Parathyroid adenoma (tissue), 2 donors: ENCODE measurements at regions not wholly inside any gene's neighbourhood (a gene's known extent, or its start where the extent isn't known, plus 50 kb on each side); places are given as distances from the start of the nearest gene placed in this dataset.

Experiments
- H2AFZ ChIP-seq: fragments of 300-600 bp; sonication (generic); one replicate; pipeline ENCODE4 v1.7.0; 2017; ENCODE audit warnings: antibody characterized with exemption, mild to moderate bottlenecking
- H3K27ac ChIP-seq: fragments of 300-600 bp; sonication (generic); one replicate; pipeline ENCODE4 v1.7.0; 2017
- H3K27me3 ChIP-seq: fragments of 300-600 bp; sonication (generic); one replicate; pipeline ENCODE4 v1.7.0; 2017; ENCODE audit warnings: low read length; ENCODE audit not compliant: control insufficient read depth, insufficient read depth
- H3K36me3 ChIP-seq: fragments of 300-600 bp; sonication (generic); one replicate; pipeline ENCODE4 v1.7.0; 2017; ENCODE audit warnings: low read length; ENCODE audit not compliant: control insufficient read depth, insufficient read depth
- H3K4me1 ChIP-seq: fragments of 300-600 bp; sonication (generic); one replicate; pipeline ENCODE4 v1.7.0; 2017; ENCODE audit warnings: control low read depth
- H3K4me2 ChIP-seq: fragments of 300-600 bp; sonication (generic); one replicate; pipeline ENCODE4 v1.7.0; 2017; ENCODE audit warnings: low read length
- H3K4me3 ChIP-seq: fragments of 300-600 bp; sonication (generic); one replicate; pipeline ENCODE4 v1.7.0; 2017; ENCODE audit warnings: low read depth, low read length
- H3K79me2 ChIP-seq: fragments of 300-600 bp; sonication (generic); one replicate; pipeline ENCODE4 v1.7.0; 2017; ENCODE audit warnings: control low read depth
- H3K9ac ChIP-seq: fragments of 300-600 bp; sonication (generic); one replicate; pipeline ENCODE4 v1.7.0; 2017; ENCODE audit warnings: mild to moderate bottlenecking
- H3K9me3 ChIP-seq: fragments of 300-600 bp; sonication (generic); one replicate; pipeline ENCODE4 v1.7.0; 2017; ENCODE audit warnings: low read length; ENCODE audit not compliant: control insufficient read depth
- TF ChIP-seq, protein P1 (sequence below): fragments of 300-600 bp; sonication (generic); IDR thresholded peaks from one replicate; pipeline ENCODE4 v1.7.0; 2017; ENCODE audit warnings: antibody characterized with exemption, mild to moderate bottlenecking
- donor health status: primary hyperparathyroidism.

GRCh38 chr5:51082741-51083140, 300.5 kb upstream of the ISL1 start:
- H3K9ac ChIP-seq = no peak overlapping the region
- TF ChIP-seq, protein P1, sequence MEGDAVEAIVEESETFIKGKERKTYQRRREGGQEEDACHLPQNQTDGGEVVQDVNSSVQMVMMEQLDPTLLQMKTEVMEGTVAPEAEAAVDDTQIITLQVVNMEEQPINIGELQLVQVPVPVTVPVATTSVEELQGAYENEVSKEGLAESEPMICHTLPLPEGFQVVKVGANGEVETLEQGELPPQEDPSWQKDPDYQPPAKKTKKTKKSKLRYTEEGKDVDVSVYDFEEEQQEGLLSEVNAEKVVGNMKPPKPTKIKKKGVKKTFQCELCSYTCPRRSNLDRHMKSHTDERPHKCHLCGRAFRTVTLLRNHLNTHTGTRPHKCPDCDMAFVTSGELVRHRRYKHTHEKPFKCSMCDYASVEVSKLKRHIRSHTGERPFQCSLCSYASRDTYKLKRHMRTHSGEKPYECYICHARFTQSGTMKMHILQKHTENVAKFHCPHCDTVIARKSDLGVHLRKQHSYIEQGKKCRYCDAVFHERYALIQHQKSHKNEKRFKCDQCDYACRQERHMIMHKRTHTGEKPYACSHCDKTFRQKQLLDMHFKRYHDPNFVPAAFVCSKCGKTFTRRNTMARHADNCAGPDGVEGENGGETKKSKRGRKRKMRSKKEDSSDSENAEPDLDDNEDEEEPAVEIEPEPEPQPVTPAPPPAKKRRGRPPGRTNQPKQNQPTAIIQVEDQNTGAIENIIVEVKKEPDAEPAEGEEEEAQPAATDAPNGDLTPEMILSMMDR = no peak
- H3K79me2 ChIP-seq = no peaks in the 10 kb centered on the region
- no peaks in the 10 kb centered on the region for H3K9me3 ChIP-seq
- no peak overlapping the region for H2AFZ ChIP-seq
- no peak overlapping the region for H3K27ac ChIP-seq
- H3K36me3 ChIP-seq = no peaks in the 10 kb centered on the region
- no peak overlapping the region for H3K4me2 ChIP-seq
- H3K27me3 ChIP-seq = no peaks in the 10 kb centered on the region
- H3K4me3 ChIP-seq = no peak overlapping the region
- no peaks in the 10 kb centered on the region for H3K4me1 ChIP-seq

DNA sequence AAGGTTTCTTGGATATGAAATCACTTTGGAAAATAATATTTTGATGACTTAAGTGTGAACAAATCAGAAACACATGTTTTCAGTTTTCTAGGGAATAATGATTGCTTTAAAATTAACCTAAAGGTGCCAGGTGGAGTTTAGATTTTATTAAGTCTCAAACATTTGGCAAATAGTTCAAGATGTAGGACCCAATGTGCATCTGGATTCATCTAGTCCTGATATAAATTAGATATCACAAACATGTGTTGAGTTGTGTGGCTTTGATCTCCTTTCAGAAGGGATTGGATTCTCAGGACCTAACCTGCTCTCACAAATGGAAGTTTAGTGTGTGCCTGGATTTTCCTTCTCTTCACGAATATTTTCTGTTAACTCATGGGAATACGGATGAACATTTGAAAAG, 291.4 kb upstream of the ISL1 start:
- Histone ChIP-seq H3K36me3 (no peaks in the 10 kb centered on the region), H3K4me1 (no peaks in the 10 kb centered on the region), H3K27ac (no peak overlapping the region), H3K27me3 (no peaks in the 10 kb centered on the region), H3K79me2 (no peaks in the 10 kb centered on the region), H3K9ac (no peak overlapping the region), H3K9me3 (no peaks in the 10 kb centered on the region), H2AFZ (no peak overlapping the region), H3K4me2 (no peak overlapping the region), H3K4me3 (no peak overlapping the region)
- TF ChIP-seq, protein P1 = no peak

- no peak overlapping the region for H3K27ac ChIP-seq
- H3K4me3 ChIP-seq = no peak overlapping the region
- H3K4me1 ChIP-seq = no peaks in the 10 kb centered on the region
- no peaks in the 10 kb centered on the region for H3K36me3 ChIP-seq
- H3K79me2 ChIP-seq = no peaks in the 10 kb centered on the region
- no peak overlapping the region for H3K4me2 ChIP-seq
- H3K9ac ChIP-seq = no peak overlapping the region
- H2AFZ ChIP-seq = no peak overlapping the region
- TF ChIP-seq, protein P1 = no peak
- no peaks in the 10 kb centered on the region for H3K27me3 ChIP-seq
- H3K9me3 ChIP-seq = no peaks in the 10 kb centered on the region
Measured at GRCh38 chr5:51095486-51095885, 287.8 kb upstream of the ISL1 start.

- no peaks in the 10 kb centered on the region for H3K27me3 ChIP-seq
- no peaks in the 10 kb centered on the region for H3K79me2 ChIP-seq
- H3K9me3 ChIP-seq = no peaks in the 10 kb centered on the region
- H3K27ac ChIP-seq = no peak overlapping the region
- no peak overlapping the region for H3K4me3 ChIP-seq
- H3K4me1 ChIP-seq = no peaks in the 10 kb centered on the region
- H3K4me2 ChIP-seq = no peak overlapping the region
- no peak overlapping the region for H3K9ac ChIP-seq
- H2AFZ ChIP-seq = no peak overlapping the region
- no peaks in the 10 kb centered on the region for H3K36me3 ChIP-seq
- TF ChIP-seq, protein P1 = no peak
Measured at GRCh38 chr5:51096859-51097258, 286.4 kb upstream of the ISL1 start.

GRCh38 chr5:51099173-51099853, 283.9 kb upstream of the ISL1 start:
- H2AFZ ChIP-seq = no peak overlapping the region
- H3K4me1 ChIP-seq = no peaks in the 10 kb centered on the region
- no peak overlapping the region for H3K4me3 ChIP-seq
- H3K9ac ChIP-seq = no peak overlapping the region
- H3K9me3 ChIP-seq = no peaks in the 10 kb centered on the region
- H3K79me2 ChIP-seq = no peaks in the 10 kb centered on the region
- no peaks in the 10 kb centered on the region for H3K27me3 ChIP-seq
- H3K27ac ChIP-seq = no peak overlapping the region
- no peak overlapping the region for H3K4me2 ChIP-seq
- TF ChIP-seq, protein P1 = no peak
- H3K36me3 ChIP-seq = no peaks in the 10 kb centered on the region
